NCI-H526 (cell line): ENCODE measurements at regions not wholly inside any gene's neighbourhood (a gene's known extent, or its start where the extent isn't known, plus 50 kb on each side); places are given as distances from the start of the nearest gene placed in this dataset.
"Not testable (repeated sequence)": the region's sequence is repeated elsewhere in the genome, so short reads cannot be mapped to it uniquely, and the experiment has no call there.

ENCODE experiments used
- DNase-seq, 2 experiments: peaks; one replicate each; lab custom pipeline; 2025; lab: John Stamatoyannopoulos, UW

- no peak for DNase-seq
Measured at GRCh38 chr6:51318674-51319073, 500.0 kb downstream of the TFAP2B start.

DNA sequence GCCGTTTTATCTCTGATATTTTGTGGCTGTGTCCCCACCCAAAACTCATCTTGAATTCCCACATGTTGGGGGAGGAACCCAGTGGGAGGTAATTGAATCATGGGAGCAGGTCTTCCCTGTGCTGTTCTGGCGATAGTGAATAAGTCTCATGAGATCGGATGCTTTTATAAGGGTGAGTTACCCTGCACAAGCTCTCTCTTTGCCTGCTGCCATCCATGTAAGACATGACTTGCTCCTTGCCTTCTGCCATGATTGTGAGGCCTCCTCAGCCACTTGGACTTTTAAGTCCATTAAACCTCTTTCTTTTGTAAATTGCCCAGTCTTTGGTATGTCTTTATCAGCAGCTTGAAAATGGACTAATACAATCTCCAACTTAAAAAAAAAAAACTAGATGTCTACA lies 502.8 kb downstream of the TFAP2B start:
- not testable (repeated sequence) for DNase-seq

DNA sequence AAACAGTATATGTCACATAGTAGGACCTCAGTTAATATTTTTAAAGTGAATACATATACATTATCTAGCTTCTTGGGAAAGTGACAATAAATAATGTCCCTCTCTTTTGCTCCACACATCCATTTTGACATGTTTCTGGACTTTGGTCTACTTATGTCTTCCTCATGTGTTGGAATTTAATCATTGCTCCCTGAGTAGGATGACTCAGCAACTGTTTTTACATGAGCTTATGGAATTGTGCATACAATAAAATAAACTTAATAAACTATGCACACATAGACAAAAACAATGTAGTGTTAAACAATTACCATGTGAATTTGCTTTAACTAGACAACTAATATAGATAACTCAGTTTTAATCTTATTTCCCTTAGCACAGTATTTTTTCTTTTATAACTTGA lies 503.8 kb downstream of the TFAP2B start:
- DNase-seq, result no peak

DNA sequence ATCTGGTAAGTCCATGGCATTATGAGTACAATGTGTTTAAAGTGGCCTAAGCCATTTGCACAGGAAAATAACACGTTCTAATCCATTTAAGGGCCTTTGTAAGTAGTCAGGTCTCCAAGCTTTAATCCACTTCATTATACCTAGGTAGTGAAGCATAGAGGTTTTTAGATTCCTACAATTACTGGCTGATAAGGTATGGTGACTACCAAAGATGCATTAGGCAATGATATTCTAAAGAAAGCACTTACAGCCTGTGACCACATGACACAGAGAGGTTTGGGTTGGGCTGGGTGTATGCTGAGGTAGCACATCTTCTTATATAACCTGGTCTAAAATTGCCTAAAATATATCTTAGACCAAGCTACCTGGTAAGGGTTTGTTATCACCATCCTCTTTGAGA lies 504.4 kb downstream of the TFAP2B start:
- DNase-seq, result no peak

- no peak for DNase-seq
Measured at GRCh38 chr6:51330971-51331370, 512.3 kb downstream of the TFAP2B start.

DNA sequence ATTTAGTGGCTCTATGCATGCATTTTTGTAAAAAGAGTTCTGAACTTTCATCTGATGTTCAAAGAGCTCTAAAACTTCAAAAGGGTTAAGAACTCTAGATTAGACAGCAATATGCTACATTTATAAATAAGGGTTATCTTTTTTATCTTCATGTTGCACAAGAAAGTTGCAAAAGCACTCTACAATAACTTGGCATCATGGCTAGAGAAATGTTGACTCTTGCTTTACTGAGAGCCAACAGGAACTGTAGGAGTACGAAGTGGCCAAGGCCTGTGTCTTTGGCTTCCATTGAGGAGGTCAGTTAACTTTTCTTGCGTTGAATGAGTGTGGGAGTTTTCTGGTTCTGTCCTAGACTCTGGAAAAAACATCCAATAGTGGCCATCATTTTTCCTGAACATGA lies 516.9 kb downstream of the TFAP2B start:
- DNase-seq, result no peak

DNA sequence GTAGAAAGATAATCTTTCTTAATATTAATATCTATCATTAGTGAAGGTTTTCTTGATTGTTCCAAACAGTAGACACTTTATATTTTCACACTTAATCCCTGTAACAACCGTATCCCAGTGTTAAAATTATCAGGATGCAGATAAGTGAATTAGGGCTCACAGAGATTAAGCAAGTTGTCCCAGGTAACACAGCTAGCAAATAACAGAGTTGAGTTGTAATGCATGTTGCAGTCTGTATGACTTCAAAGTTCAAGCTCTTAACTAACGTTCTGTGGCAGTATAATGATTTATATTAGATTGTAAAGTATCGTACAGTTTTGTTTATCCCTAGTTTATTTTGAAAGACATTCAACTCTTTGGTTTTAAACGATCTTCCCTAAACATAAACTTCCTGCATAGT lies 517.5 kb downstream of the TFAP2B start:
- DNase-seq, result no peak

DNA sequence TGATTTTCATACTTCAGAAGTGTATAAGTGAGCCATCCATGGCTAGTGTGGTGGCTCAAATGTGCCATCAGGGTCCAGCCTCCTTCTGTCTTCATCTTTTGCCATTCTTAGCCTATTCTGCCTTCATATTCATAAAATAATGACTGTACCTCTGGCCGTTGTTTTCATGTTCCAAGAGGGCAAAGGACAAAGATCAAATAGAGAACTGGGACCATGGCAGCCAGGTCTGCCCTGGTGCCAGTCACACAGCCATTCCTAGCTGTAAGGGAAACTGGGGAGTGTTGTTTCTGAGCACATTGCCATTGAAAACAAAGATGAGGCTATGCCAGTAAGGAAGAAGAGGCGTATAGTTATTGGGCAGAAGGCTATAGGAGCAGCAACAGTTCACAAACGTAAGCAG lies 518.6 kb downstream of the TFAP2B start:
- DNase-seq, result no peak

DNA sequence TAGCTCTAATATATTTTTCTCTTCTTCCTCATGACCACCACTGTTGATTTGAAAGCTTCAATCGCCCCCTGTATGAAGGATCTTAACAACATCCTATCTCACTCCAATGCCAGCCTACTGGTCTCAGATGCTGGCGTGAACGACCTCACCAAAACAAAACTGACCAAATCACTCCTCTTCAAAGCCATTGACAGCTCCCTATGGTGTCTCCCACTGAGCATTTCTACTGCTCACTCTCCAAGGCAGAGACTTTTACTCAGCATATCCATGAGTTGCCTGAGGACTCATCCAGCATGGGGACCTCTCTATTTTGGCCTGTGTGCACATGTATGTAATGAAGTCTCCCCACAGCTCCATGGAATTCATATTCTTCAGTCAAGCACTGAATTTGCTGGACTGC lies 520.4 kb downstream of the TFAP2B start:
- no peak for DNase-seq

DNA sequence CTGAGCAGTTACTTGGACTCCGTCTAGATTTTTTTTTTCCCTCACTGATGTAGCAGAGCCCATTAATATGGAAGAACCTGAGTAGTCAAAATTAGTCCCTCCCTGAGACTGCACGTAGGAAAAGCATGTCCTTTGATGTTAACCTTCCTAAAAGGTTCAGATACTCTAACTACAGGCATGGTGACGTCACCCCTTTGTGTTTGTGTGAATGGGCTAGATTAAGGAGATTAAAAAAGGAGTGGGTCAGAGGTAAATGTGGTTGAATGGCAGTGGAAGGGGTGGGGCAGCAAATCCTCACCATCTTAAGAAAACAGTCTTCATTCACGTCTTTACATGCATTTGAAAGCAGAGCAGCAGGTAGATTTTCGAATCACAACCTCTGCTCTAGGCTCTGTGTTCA lies 521.1 kb downstream of the TFAP2B start:
- DNase-seq, result no peak

GRCh38 chr6:51342393-51342792 lies 523.7 kb downstream of the TFAP2B start:
- no peak for DNase-seq

GRCh38 chr6:51349857-51350256 lies 531.2 kb downstream of the TFAP2B start:
- peak; percentile 87 to 91 for DNase-seq

GRCh38 chr6:51350308-51350904 lies 531.7 kb downstream of the TFAP2B start:
- peak in 1 of 2 experiments; percentile 30 for DNase-seq

DNA sequence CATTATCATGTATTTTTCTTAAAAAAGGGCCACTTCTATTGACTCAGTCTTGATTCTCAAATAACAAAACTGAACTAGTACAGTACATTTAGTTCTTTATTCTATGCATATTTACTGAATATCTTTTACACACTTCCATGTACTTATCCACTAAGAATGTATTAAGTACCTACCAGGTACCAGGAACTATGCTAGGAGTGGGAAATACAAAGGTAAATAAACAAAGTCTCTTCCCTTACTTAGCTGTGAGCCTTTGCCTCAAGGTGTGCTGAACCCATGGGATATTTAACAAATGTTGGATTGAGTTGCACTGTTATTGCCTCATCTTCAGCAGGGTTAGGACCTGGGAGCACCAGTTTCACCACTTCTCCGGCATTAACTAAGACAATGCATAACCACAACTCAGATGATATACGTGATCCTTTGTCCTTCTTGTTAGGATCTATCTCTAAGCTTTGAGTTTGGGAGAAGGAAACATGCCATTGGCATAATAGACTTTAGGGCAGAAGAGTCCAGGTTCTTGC lies 533.9 kb downstream of the TFAP2B start:
- no peak for DNase-seq

DNA sequence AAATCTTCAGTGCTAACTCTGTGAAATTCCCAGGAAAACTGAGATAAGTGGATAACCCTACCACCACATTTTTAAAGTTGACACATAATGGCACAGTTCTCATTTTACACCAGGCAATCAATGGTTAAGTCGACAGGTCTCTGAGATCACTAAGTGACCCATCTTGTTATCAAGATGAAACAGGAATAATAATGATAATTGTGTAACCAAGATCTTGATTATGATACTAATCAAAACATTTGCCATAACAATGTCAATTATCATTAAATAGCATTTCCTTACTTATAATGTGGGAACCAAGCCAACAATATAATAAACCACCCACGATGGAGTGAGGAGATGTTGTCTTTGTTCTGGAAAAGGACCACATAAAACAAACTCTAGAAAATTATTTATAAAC lies 541.6 kb downstream of the TFAP2B start:
- no peak for DNase-seq

DNA sequence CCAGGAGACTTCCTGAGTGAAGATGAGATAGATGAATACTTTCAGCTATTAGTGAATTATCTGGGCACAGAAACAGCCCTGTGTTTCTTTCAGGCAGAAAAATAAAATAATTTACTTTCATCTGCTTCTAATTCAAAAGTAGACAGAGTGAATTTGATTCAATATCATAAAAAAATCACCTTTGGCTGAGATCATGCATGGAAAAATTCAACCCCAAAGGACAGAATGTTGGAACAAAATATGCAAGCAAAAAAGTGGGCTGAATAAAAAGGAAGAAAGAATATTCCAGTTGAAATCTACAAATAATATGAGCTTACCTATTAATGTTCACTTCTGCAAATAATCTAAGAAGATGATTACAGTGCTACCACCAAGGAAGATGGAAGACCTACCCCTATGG lies 546.9 kb downstream of the TFAP2B start:
- DNase-seq, result no peak

- DNase-seq, result no peak
Measured at GRCh38 chr6:51369485-51369884, 550.8 kb downstream of the TFAP2B start.

- DNase-seq, result no peak
Measured at GRCh38 chr6:51382847-51383246, 564.2 kb downstream of the TFAP2B start.

- no peak for DNase-seq
Measured at GRCh38 chr6:51384736-51385135, 566.1 kb downstream of the TFAP2B start.

GRCh38 chr6:51386347-51386836 lies 567.7 kb downstream of the TFAP2B start:
- DNase-seq, result peak; percentile 38 to 62

GRCh38 chr6:51387907-51388306 lies 569.2 kb downstream of the TFAP2B start:
- peak; percentile 61 to 73 for DNase-seq

DNA sequence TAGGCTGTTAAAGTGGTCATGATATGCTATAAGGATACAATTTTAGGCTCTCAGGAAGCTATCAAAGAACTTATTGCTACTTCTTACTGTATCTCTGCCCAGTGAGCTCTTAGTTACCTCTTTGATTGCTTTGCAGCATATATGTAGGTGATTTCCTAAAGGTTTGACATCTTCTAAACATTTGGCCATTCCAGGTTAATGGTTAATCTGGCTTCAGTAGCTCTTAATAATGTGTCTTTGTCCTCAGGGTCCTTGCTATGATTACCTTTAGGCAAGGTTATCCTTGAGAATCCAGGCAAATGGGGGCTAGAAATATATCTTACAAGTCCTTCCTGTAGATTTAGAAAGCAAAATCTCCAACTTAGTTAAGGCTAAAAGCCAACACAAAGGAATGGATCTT lies 575.4 kb downstream of the TFAP2B start:
- peak in 1 of 2 experiments; percentile 22 for DNase-seq

DNA sequence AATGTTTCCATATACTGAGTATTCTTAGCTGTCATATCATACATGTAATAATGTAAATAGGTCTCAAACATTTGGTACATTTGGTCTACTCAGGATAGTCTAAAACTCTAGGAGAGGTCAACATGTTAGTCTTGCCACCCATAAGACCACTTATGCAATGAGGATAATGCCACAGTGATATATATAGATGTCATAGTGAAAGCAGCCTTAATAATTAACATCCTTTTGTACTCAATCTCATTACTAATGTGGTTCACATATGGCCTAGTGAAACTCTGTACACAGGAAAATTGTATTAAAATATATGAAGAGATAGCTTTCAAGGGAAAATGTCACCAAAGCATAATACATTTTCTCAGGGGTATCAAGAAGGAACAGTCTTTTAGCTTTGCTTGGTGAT lies 577.9 kb downstream of the TFAP2B start:
- DNase-seq, result peak in 1 of 2 experiments; percentile 25

DNA sequence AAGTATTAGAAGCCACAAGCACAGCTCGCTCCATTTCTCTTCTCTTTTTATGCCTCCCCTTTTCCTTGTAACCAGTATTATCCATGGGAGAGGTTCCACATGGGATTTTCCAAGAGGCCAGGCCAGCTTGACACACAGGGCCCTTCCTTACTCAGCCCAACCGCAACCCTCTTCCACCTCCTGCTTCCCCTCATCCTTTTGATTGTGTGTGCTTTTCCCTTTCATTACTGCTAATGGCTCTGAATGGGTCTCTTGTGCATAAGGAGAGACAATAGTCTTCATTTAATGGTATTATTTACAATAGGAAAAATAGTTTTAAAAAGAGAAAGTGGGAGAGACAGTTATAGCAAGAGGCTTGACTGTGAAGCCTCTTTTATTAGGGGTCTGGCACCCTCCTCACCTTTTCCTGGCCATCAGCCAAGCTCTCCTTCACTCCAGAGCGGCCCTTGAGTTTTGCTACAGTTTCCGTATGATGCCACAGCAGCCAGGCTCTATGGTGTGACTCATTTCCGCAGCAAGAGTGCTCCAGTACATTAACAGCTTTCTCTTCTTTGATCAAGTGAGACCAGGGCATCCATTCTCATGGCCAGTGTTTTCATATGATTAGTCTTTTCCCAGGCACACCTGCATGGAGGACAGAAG lies 579.5 kb downstream of the TFAP2B start:
- DNase-seq, result peak in 1 of 2 experiments; percentile 18
